ENCODE measurements at regions not wholly inside any gene's neighbourhood (a gene's known extent, or its start where the extent isn't known, plus 50 kb on each side); places are given as distances from the start of the nearest gene placed in this dataset.
"Not testable (repeated sequence)": the region's sequence is repeated elsewhere in the genome, so short reads cannot be mapped to it uniquely, and the experiment has no call there.

GRCh38 chr3:72162649-72163184 lies 377.8 kb upstream of the PROK2 start:
- DNase-seq, result no peak

GRCh38 chr3:72161881-72162595 lies 377.1 kb upstream of the PROK2 start:
- DNase-seq, result no peak

- DNase-seq, result not testable (repeated sequence)
These were observed 376.3 kb upstream of the PROK2 start for GRCh38 chr3:72161285-72161684.

- no peak for DNase-seq
These were observed 375.4 kb upstream of the PROK2 start for GRCh38 chr3:72160351-72160750.

- no peak for DNase-seq
These were observed 374.5 kb upstream of the PROK2 start for GRCh38 chr3:72159487-72159886.

GRCh38 chr3:72158639-72159326 lies 373.8 kb upstream of the PROK2 start:
- no peak for DNase-seq

- DNase-seq, result no peak
These were observed 373.0 kb upstream of the PROK2 start for GRCh38 chr3:72157748-72158638.

- DNase-seq, result no peak
These were observed 370.6 kb upstream of the PROK2 start for GRCh38 chr3:72155391-72156064.

- no peak for DNase-seq
These were observed 369.7 kb upstream of the PROK2 start for GRCh38 chr3:72154391-72155335.

GRCh38 chr3:72153477-72154314 lies 368.7 kb upstream of the PROK2 start:
- no peak for DNase-seq

GRCh38 chr3:72152551-72153476 lies 367.9 kb upstream of the PROK2 start:
- DNase-seq, result no peak

GRCh38 chr3:72151465-72152238 lies 366.7 kb upstream of the PROK2 start:
- no peak for DNase-seq

GRCh38 chr3:72150634-72151412 lies 365.9 kb upstream of the PROK2 start:
- no peak for DNase-seq

GRCh38 chr3:72149645-72150300 lies 364.8 kb upstream of the PROK2 start:
- no peak for DNase-seq

- DNase-seq, result no peak
These were observed 362.7 kb upstream of the PROK2 start for GRCh38 chr3:72147600-72147999.

- DNase-seq, result no peak
These were observed 360.8 kb upstream of the PROK2 start for GRCh38 chr3:72145506-72146380.
